Cerebellar cortex (tissue), 1 donor: ENCODE measurements at regions not wholly inside any gene's neighbourhood (a gene's known extent, or its start where the extent isn't known, plus 50 kb on each side); places are given as distances from the start of the nearest gene placed in this dataset.

Experiments used
- DNase-seq: peaks from one replicate; pipeline ENCODE4 v3.0.0-alpha.2; 2015; ENCODE audit warnings: low spot score

DNA sequence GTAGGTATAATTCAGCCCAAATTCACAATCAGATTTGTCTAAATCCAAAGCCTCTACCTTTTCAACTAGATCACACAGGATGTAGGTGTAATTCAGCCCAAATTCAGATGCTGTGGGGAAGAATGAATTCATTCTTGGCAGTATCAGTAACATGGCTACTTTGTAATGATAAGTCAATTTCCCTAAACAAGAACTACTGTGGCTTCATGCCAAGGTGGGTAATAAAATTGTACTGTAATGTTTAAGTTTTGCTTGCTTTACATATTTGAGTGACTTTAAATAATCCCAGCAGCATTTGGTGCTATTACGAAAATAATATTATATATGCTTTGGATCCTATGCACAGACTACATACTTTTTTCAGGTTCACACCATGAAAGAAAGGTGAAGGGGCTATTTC is 239.1 kb downstream of the HDGFL1 start:
- no peak for DNase-seq

DNA sequence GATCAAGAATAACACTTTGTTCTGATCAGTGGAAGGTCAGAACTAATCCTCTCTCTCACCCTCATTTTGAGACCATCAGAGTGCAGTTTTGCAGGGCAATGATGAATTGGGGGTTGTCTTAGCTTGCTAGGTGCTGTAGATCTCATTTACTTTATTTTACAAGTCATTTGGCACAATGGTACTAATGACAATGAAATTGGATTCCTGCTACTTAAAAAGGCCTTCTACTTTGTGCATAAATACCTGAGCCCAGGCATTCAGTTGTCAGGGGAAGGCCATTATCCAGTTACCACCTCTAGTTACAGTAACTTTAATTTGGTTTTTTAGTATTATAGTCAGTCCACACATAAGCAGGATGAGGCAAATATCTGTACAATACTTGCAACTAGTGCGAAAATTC is 240.0 kb downstream of the HDGFL1 start:
- no peak for DNase-seq

DNA sequence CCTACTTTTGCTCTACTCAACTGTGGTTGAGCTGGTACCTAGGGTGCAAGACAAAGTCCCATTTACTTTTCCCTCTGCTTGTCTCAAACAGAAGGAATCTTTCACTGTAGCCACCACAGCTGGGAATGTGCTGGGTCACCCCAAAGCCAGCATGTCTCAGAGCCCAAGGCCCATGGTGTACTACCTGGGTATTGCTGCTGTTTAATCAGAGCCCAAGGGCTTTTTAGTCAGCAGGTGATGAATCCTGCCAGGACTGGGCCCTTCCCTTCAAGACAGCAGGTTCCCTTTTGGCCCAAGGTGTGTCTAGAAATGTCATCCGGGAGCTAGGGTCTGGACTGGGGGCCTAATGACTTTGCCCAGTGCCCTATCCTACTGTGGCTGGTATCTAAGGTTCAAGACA is 249.8 kb downstream of the HDGFL1 start:
- DNase-seq = no peak

- no peak for DNase-seq
Observed at GRCh38 chr6:22821664-22822320, 252.4 kb downstream of the HDGFL1 start.

GRCh38 chr6:22825210-22825609 is 255.8 kb downstream of the HDGFL1 start:
- no peak for DNase-seq

DNA sequence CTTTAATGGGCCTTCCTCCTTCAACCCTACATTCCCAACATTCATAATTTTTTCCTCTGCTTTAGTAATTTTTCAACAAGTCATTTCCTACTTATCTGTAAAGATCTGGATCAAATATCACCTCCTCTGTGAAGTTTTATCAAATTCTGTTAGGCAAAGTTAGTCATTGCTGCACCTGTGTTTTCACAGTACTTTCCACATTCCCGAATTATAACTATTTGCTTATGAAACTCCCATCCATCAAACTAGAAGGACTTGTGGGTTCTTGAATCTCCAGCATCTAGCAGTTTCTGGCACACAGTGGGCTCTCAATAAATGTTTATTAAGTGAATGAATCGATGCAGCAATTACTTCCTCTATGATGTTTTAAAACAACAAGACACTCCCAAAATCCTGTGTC is 257.6 kb downstream of the HDGFL1 start:
- DNase-seq = no peak

DNA sequence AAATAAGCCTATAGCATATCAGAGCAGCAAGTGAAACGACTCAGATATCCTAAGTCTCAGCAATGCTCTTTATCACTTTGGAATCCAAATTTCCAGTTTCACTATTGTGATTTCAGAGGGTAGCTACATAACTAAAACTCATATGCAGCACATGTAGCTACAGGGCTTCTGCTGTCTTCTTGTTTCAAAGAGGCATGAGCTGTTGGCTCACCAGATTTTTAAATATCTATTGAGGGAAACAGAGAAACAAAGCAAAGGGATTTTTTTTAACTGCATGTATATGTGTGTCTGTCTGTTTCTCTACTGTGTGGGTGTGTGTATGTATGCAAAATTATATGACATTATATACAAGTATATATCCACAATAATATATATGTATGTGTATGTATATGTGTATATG is 258.4 kb downstream of the HDGFL1 start:
- DNase-seq = no peak

DNA sequence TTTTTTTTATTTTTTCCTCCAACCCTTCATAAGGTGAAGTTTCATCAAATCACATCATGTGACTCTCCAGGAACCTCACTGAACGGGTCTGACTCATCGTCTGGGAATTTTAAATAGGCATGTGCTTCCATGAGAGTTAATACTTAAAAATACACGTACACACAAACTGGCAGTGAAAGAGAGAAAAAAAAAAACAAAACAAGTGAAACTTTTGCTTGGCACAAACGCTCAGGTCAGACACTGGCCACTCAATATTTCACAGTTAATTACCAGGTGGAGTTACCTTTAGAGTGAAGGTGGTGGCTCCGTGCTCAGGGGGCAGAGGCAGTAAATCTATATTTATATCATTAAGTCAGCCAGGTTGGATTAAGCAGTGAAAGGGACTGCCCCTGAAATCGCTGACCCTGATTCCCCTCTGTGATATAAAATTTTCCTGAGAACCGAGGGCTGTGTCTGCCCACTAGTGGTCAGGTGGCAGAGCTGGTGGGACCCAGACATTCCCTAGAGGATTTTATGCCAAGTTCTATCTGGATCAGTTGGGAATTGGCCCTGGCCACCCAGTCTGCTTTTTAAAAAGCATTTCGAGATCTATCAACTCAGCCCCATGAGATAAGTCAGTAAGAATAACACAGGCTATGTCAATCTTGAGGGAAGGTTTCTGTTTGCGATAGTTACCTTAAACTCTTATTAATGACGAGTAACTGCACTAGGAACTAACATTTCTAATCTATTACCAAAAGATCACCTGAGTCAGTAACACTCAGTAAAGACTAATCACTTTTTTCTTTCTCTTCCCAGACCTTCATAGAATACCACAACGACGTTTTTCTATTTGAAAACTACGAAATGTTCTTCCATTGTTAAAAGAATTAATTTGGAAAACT is 259.1 kb downstream of the HDGFL1 start:
- DNase-seq = no peak

DNA sequence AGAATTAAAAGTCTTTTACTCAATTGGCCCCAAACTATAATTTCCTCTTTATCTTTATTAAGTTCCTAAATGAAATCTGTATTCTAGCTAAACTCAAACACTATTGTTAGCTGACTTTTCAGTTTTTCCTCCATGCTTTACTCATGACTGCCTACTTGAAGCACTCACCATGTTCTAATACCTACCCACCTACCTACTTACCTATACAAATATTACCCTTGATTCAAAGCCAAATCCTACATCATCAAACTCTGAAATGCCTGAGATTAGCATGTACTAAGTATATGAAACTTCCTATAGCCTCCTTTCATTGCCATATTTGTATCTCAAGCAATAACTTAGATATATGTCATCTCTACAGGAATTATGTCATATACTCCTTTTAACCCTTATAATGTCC is 259.7 kb downstream of the HDGFL1 start:
- no peak for DNase-seq

GRCh38 chr6:22830463-22830862 is 261.1 kb downstream of the HDGFL1 start:
- no peak for DNase-seq

GRCh38 chr6:22833191-22833590 is 263.8 kb downstream of the HDGFL1 start:
- DNase-seq = no peak

GRCh38 chr6:22838345-22838744 is 269.0 kb downstream of the HDGFL1 start:
- DNase-seq = no peak

- no peak for DNase-seq
Observed at GRCh38 chr6:22845467-22845866, 276.1 kb downstream of the HDGFL1 start.

GRCh38 chr6:22848121-22848520 is 278.8 kb downstream of the HDGFL1 start:
- no peak for DNase-seq

- no peak for DNase-seq
Observed at GRCh38 chr6:22849921-22850320, 280.6 kb downstream of the HDGFL1 start.

- DNase-seq = no peak
Observed at GRCh38 chr6:22852101-22852500, 282.7 kb downstream of the HDGFL1 start.

DNA sequence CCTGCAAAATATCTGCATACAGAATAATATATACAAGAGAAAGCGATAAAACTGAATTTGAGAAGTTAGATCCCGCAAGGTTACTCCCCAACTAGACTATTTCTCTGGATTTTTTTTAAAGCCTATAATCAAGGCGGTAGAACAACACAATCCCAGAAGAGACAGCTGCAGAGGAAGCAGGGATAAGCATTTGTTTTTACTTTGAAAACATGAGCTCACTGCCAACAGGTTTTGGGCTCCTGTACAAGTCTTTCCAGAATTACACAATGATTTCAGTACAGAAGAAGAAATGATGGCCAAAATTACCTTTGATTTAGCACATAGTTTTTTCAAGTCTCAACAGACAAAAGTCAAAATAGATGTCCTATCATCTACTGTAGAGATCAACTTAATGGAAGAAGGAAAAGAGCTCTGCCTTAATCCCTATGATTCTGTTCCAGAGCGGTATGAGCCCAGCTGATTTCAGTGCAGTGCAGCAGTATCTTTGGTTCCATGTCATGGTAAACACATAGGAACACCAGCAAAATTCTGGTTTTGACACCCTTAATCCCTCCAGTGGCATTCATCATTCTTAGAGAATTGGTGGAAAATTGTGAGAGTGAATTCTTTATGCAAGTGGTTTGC is 304.3 kb downstream of the HDGFL1 start:
- DNase-seq = peak; percentile 16

DNA sequence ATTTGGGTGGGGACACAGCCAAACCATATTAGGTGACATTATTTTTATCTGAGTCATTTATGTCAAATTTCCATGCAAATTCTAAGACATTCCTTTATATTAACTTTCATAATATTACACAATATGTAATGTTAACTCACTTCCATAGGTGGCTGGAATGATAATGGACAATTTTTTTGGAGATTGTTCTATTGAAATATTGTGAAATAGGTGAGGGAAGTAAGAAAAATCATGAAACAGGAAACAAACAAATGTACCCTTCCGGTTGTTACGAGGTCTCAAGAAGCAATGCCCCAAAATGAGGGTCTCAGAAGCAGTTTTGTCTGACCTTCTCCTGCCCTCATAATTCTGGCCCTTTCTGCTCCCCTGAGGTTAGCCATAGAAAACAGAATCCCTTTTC is 306.5 kb downstream of the HDGFL1 start:
- no peak for DNase-seq

- no peak for DNase-seq
Observed at GRCh38 chr6:22878324-22878701, 308.9 kb downstream of the HDGFL1 start.

DNA sequence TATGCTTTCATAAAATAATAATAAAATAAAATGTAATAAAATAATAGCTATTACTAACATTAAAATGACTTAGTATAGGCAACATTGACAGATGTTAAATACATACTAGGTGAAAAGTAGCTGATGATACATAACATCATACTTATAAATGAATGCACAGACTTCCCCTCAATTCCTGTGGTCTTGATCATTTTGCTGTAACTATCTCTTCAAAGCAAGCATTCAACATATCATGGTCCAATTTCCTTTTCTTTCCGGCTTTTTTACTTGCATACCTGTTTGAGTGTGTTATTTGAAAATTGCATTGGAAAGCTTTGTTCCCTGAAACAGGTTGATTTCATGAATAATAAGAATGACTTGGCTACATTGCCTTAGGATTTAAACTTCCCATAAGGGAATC is 309.3 kb downstream of the HDGFL1 start:
- DNase-seq = no peak

DNA sequence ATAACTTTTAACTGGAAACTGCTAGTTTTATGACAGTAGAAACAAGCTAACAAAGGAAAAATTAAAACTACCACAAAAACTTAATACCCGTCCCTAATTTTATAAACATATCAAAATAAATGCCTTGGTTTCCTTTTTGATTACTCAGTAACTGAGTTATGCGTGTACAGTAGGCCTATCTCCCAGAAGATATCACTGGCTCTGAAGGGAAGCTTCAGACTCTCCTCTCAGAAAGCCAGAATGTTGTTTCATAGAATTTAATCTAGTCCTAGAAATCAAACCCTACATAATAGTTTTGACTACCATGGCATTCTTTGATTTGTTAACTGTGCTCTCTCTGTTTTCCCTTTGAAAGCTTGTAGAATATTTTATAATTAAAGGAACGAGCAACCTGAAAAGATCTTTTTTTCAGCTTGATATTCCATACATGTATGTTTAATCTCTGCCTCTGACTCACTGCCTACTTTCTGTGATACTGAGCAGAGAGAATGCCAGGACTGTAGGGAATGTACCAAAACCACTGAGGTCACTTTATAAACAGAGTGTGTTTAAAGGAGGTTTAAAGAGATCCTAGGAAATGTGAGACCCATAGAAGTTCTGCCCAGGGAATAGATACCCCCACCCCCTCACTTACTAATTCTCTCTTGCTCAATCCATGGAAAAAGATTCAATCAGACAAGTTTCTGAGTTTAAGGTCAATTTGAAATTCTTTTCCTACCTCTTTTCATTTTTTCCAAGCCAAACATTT is 311.5 kb downstream of the HDGFL1 start:
- no peak for DNase-seq

DNA sequence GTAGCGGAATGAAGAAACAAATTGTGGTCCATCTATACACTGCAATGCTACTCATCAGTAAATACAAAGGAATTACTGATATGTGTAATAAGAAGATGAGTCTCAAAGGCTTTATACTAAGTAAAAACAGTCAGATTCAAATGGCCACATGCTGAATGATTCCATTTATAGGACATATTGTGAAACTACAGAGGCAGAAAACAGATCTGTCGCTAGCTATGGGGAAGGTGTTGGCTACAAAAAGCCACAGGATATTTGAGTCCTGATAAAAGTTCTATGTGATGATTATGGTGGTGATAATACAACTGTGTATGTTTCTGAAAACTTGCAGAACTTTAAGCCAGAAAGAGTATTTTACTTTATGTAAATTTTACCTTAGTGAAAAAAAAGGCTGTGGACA is 313.2 kb downstream of the HDGFL1 start:
- no peak for DNase-seq
